Ishikawa (cell line): ENCODE measurements at regions not wholly inside any gene's neighbourhood (a gene's known extent, or its start where the extent isn't known, plus 50 kb on each side); places are given as distances from the start of the nearest gene placed in this dataset.

Experiments used
- CEBPB ChIP-seq: IDR thresholded peaks from 2 replicates; pipeline ENCODE4 v1.6.1; 2012
- CREB1 ChIP-seq: IDR thresholded peaks from 2 replicates; pipeline ENCODE4 v1.6.1; 2012; ENCODE audit warnings: low read depth
- EGR1 ChIP-seq: IDR thresholded peaks from 2 replicates; pipeline ENCODE4 v1.6.1; 2012
- EP300 ChIP-seq: IDR thresholded peaks from 2 replicates; pipeline ENCODE4 v1.6.1; 2012; ENCODE audit warnings: borderline replicate concordance
- FOXM1 ChIP-seq: IDR thresholded peaks from 2 replicates; pipeline ENCODE4 v1.6.1; 2012; ENCODE audit warnings: low read depth, borderline replicate concordance
- RAD21 ChIP-seq: IDR thresholded peaks from 2 replicates; pipeline ENCODE4 v1.6.1; 2012; ENCODE audit warnings: low read depth
- TAF1 ChIP-seq: IDR thresholded peaks from 2 replicates; pipeline ENCODE4 v1.6.1; 2012; ENCODE audit warnings: low read depth, mild to moderate bottlenecking
- TCF12 ChIP-seq: IDR thresholded peaks from 2 replicates; pipeline ENCODE4 v1.6.1; 2012; ENCODE audit warnings: low read depth
- ZBTB7A ChIP-seq: IDR thresholded peaks from 2 replicates; pipeline ENCODE4 v1.6.1; 2012; ENCODE audit warnings: low read depth
- TF ChIP-seq, protein P1 (sequence below): IDR thresholded peaks from 2 replicates; pipeline ENCODE4 v1.6.1; 2012
- TF ChIP-seq, protein P2 (sequence below): IDR thresholded peaks from 2 replicates; pipeline ENCODE4 v1.6.1; 2012
- TF ChIP-seq, protein P3 (sequence below): IDR thresholded peaks from 2 replicates; pipeline ENCODE4 v1.6.1; 2012; ENCODE audit warnings: low read depth, mild to moderate bottlenecking

DNA sequence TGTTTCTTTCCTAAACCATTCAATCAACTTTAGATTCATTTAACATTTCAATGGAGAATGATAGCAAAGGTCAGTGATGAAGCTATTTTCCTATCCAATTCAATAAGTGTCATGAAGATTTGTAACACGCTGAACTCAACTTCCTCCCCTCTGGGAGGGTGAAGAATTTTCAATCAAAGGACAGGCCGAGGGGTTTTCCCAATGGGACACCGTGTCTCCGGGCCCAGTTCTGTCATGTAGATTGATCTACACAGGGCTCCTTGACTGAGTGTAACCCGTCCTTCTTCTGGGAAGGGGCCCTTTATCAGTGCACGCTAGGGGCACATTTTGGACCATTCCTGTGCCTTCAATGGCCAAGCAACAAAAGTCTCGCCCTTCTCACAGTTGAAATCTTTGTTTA, 90.1 kb downstream of the KCNE4 start:
- no peak for TF ChIP-seq CEBPB
- no peak for TF ChIP-seq TCF12
- TF ChIP-seq, protein P1, sequence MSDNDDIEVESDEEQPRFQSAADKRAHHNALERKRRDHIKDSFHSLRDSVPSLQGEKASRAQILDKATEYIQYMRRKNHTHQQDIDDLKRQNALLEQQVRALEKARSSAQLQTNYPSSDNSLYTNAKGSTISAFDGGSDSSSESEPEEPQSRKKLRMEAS, result no peak
- no peak for TF ChIP-seq FOXM1
- TF ChIP-seq TAF1, result no peak
- no peak for TF ChIP-seq RAD21
- no peak for TF ChIP-seq EP300
- no peak for TF ChIP-seq CREB1
- TF ChIP-seq, protein P2, sequence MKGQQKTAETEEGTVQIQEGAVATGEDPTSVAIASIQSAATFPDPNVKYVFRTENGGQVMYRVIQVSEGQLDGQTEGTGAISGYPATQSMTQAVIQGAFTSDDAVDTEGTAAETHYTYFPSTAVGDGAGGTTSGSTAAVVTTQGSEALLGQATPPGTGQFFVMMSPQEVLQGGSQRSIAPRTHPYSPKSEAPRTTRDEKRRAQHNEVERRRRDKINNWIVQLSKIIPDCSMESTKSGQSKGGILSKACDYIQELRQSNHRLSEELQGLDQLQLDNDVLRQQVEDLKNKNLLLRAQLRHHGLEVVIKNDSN, result no peak
- TF ChIP-seq, protein P3, sequence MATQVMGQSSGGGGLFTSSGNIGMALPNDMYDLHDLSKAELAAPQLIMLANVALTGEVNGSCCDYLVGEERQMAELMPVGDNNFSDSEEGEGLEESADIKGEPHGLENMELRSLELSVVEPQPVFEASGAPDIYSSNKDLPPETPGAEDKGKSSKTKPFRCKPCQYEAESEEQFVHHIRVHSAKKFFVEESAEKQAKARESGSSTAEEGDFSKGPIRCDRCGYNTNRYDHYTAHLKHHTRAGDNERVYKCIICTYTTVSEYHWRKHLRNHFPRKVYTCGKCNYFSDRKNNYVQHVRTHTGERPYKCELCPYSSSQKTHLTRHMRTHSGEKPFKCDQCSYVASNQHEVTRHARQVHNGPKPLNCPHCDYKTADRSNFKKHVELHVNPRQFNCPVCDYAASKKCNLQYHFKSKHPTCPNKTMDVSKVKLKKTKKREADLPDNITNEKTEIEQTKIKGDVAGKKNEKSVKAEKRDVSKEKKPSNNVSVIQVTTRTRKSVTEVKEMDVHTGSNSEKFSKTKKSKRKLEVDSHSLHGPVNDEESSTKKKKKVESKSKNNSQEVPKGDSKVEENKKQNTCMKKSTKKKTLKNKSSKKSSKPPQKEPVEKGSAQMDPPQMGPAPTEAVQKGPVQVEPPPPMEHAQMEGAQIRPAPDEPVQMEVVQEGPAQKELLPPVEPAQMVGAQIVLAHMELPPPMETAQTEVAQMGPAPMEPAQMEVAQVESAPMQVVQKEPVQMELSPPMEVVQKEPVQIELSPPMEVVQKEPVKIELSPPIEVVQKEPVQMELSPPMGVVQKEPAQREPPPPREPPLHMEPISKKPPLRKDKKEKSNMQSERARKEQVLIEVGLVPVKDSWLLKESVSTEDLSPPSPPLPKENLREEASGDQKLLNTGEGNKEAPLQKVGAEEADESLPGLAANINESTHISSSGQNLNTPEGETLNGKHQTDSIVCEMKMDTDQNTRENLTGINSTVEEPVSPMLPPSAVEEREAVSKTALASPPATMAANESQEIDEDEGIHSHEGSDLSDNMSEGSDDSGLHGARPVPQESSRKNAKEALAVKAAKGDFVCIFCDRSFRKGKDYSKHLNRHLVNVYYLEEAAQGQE, result no peak
- TF ChIP-seq EGR1, result no peak
- TF ChIP-seq ZBTB7A, result no peak
